H9 (cell line): ENCODE measurements at regions not wholly inside any gene's neighbourhood (a gene's known extent, or its start where the extent isn't known, plus 50 kb on each side); places are given as distances from the start of the nearest gene placed in this dataset.

Source experiments
- DNase-seq: peaks from one replicate; pipeline ENCODE4 v3.0.0-alpha.2; 2017
- H2AFZ ChIP-seq: one replicate; pipeline ENCODE4 v1.6.1; 2013; ENCODE audit warnings: mild to moderate bottlenecking, low read length, control low read depth, moderate library complexity
- H2AK5ac ChIP-seq: 2 replicates; pipeline ENCODE4 v1.6.1; 2013; ENCODE audit warnings: low read length, control low read depth, mixed read lengths; ENCODE audit not compliant: insufficient read length
- H2BK120ac ChIP-seq: one replicate; pipeline ENCODE4 v1.6.1; 2013; ENCODE audit warnings: low read depth, mild to moderate bottlenecking, low read length, control low read depth, inconsistent platforms; ENCODE audit not compliant: poor library complexity, severe bottlenecking
- H2BK12ac ChIP-seq: 2 replicates; pipeline ENCODE4 v1.6.1; 2013; ENCODE audit warnings: low read length, control low read depth, mixed read lengths, low read depth; ENCODE audit not compliant: insufficient read length
- H2BK15ac ChIP-seq: 2 replicates; pipeline ENCODE4 v1.6.1; 2013; ENCODE audit warnings: low read depth, low read length, control low read depth
- H2BK20ac ChIP-seq: one replicate; pipeline ENCODE4 v1.6.1; 2013; ENCODE audit warnings: low read depth, mild to moderate bottlenecking, low read length, control low read depth, inconsistent platforms; ENCODE audit not compliant: poor library complexity, severe bottlenecking
- H2BK5ac ChIP-seq: 2 replicates; pipeline ENCODE4 v1.6.1; 2013; ENCODE audit warnings: low read length, control low read depth, mixed read lengths; ENCODE audit not compliant: insufficient read length
- H3K14ac ChIP-seq: 2 replicates; pipeline ENCODE4 v1.6.1; 2013; ENCODE audit warnings: low read length, control low read depth; ENCODE audit not compliant: insufficient read depth
- H3K18ac ChIP-seq: 2 replicates; pipeline ENCODE4 v1.6.1; 2013; ENCODE audit warnings: low read depth, mild to moderate bottlenecking, mixed read lengths, low read length, control low read depth; ENCODE audit not compliant: insufficient read length
- H3K23ac ChIP-seq: 2 replicates; pipeline ENCODE4 v1.6.1; 2013; ENCODE audit warnings: low read length, control low read depth, mixed read lengths, low read depth; ENCODE audit not compliant: insufficient read length
- H3K23me2 ChIP-seq: 2 replicates; pipeline ENCODE4 v1.6.1; 2013; ENCODE audit warnings: low read depth, mild to moderate bottlenecking, mixed read lengths, low read length, control low read depth; ENCODE audit not compliant: insufficient read length, poor library complexity, severe bottlenecking
- H3K27ac ChIP-seq: 2 replicates; pipeline ENCODE4 v1.5.1; 2013; ENCODE audit warnings: low read length, control low read depth, mixed read lengths, low read depth; ENCODE audit not compliant: insufficient read length
- H3K27me3 ChIP-seq: 2 replicates; pipeline ENCODE4 v1.6.1; 2013; ENCODE audit warnings: low read length, control low read depth, inconsistent platforms; ENCODE audit not compliant: insufficient read depth
- H3K4ac ChIP-seq: 2 replicates; pipeline ENCODE4 v1.6.1; 2013; ENCODE audit warnings: low read depth, mild to moderate bottlenecking, control low read depth, inconsistent platforms, low read length, moderate library complexity
- H3K4me1 ChIP-seq: 2 replicates; pipeline ENCODE4 v1.6.1; 2013; ENCODE audit warnings: low read length, control low read depth, inconsistent platforms; ENCODE audit not compliant: insufficient read depth
- H3K4me2 ChIP-seq: 2 replicates; pipeline ENCODE4 v1.6.1; 2013; ENCODE audit warnings: low read length, control low read depth, mixed read lengths; ENCODE audit not compliant: insufficient read length, insufficient read depth
- H3K56ac ChIP-seq: 2 replicates; pipeline ENCODE4 v1.6.1; 2013; ENCODE audit warnings: low read depth, mild to moderate bottlenecking, mixed read lengths, low read length, control low read depth; ENCODE audit not compliant: insufficient read length
- H3K79me1 ChIP-seq: 2 replicates; pipeline ENCODE4 v1.6.1; 2013; ENCODE audit warnings: low read depth, mild to moderate bottlenecking, moderate library complexity, low read length, control low read depth, inconsistent platforms; ENCODE audit not compliant: insufficient read depth, poor library complexity, severe bottlenecking
- H3K79me2 ChIP-seq: 2 replicates; pipeline ENCODE4 v1.6.1; 2013; ENCODE audit warnings: low read length, control low read depth, inconsistent platforms; ENCODE audit not compliant: insufficient read depth
- H3K9ac ChIP-seq: 2 replicates; pipeline ENCODE4 v1.6.1; 2013; ENCODE audit warnings: low read length, control low read depth, mixed read lengths; ENCODE audit not compliant: insufficient read length; ENCODE audit errors: extremely low read depth
- H3K9me3 ChIP-seq: one replicate; pipeline ENCODE4 v1.6.1; 2013; ENCODE audit warnings: low read depth, low read length, inconsistent platforms; ENCODE audit not compliant: control insufficient read depth
- H3T11ph ChIP-seq: one replicate; pipeline ENCODE4 v1.6.1; 2013; ENCODE audit warnings: mild to moderate bottlenecking, low read length, control low read depth, inconsistent platforms
- H4K20me1 ChIP-seq: one replicate; pipeline ENCODE4 v1.6.1; 2013; ENCODE audit not compliant: control insufficient read depth, insufficient read length, insufficient read depth
- H4K5ac ChIP-seq: 2 replicates; pipeline ENCODE4 v1.6.1; 2013; ENCODE audit warnings: low read depth, mild to moderate bottlenecking, mixed read lengths, low read length, control low read depth; ENCODE audit not compliant: insufficient read length
- H4K8ac ChIP-seq: replicated peaks from 2 replicates; pipeline ENCODE4 v1.6.1; 2013; ENCODE audit warnings: low read length, control low read depth, mixed read lengths, low read depth; ENCODE audit not compliant: insufficient read length
- H4K91ac ChIP-seq: 2 replicates; pipeline ENCODE4 v1.6.1; 2013; ENCODE audit warnings: low read depth, mild to moderate bottlenecking, moderate library complexity, mixed read lengths, low read length, control low read depth; ENCODE audit not compliant: insufficient read length
- H3K27ac Mint-ChIP-seq, 3 experiments: 2 replicates in 2 of 3; 3 replicates in 1 of 3; pipeline ENCODE4 v1.8.0; 2020 to 2021; ENCODE audit warnings: mixed read lengths in 3 of 3, mild to moderate bottlenecking in 1 of 3, moderate library complexity in 1 of 3
- H3K27me3 Mint-ChIP-seq: 2 replicates; pipeline ENCODE4 v1.8.0; 2021; ENCODE audit warnings: low read depth, mild to moderate bottlenecking, moderate library complexity, mixed read lengths
- H3K36me3 Mint-ChIP-seq, 3 experiments: 2 replicates in 2 of 3; 3 replicates in 1 of 3; pipeline ENCODE4 v1.8.0; 2020 to 2021; ENCODE audit warnings: low read depth in 3 of 3, mixed read lengths in 3 of 3; ENCODE audit not compliant: insufficient read depth in 1 of 3
- H3K4me1 Mint-ChIP-seq, 2 experiments: 2 replicates each; pipeline ENCODE4 v1.8.0; 2020; ENCODE audit warnings: mixed read lengths in 2 of 2
- H3K4me3 Mint-ChIP-seq, 2 experiments: 2 replicates in 1 of 2; 3 replicates in 1 of 2; pipeline ENCODE4 v1.8.0; 2020 to 2021; ENCODE audit warnings: mild to moderate bottlenecking in 2 of 2, mixed read lengths in 2 of 2, moderate library complexity in 1 of 2
- H3K9me3 Mint-ChIP-seq, 2 experiments: 2 replicates in 1 of 2; 3 replicates in 1 of 2; pipeline ENCODE4 v1.8.0; 2020; ENCODE audit warnings: mild to moderate bottlenecking in 2 of 2, mixed read lengths in 2 of 2, moderate library complexity in 1 of 2
- WGBS: extraction: QIAGEN DNeasy Blood & Tissue Kit; methylation state at CpG from one replicate; pipeline ENCODE4 v1.1.7; 2013; ENCODE audit warnings: missing lambda C conversion rate, low lambda C conversion rate, mixed read lengths; ENCODE audit not compliant: insufficient read length; ENCODE audit errors: extremely low coverage; 5-methylcytosine and 5-hydroxymethylcytosine counted together
- TF ChIP-seq, protein P1 (sequence below): fragments of 200-600 bp; sonication (generic); conservative IDR thresholded peaks from 3 replicates; pipeline ENCODE4 v1.8.0; 2021; ENCODE audit warnings: antibody characterized with exemption, mild to moderate bottlenecking

DNA sequence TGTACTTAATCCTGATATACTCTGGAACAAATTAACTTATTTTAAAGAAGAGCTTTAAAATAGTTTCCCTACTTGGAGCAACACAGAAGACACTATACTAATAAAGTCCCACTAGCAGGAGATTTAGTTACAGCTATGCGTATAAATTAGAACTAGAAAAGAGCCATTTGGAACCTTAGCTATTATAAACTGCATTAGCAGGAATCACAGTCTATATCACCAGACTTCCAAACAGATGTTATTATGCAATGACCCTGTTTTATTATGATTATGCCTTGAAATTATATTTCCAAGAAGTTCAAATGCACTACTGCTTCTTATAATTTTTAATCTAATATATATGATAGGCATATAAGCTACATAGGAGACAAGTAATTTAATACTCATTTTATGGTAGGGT, 95.5 kb upstream of the WDR44 start:
- Histone ChIP-seq H3K18ac (no peak overlapping the region), H3K79me2 (no peaks in the 10 kb centered on the region), H2BK12ac (no peak overlapping the region), H3K14ac (no peak overlapping the region), H2AK5ac (no peak overlapping the region), H3K4me2 (no peak overlapping the region), H4K20me1 (no peaks in the 10 kb centered on the region), H4K5ac (no peak overlapping the region), H4K8ac (no peak overlapping the region), H3K27ac (no peak overlapping the region), H3K27me3 (no peaks in the 10 kb centered on the region), H2BK5ac (no peak overlapping the region), H3K9me3 (no peaks in the 10 kb centered on the region), H3K4ac (no peak overlapping the region), H2BK120ac (no peak overlapping the region), H3K23me2 (no peaks in the 10 kb centered on the region), H2BK20ac (no peak overlapping the region), H3K56ac (no peak overlapping the region), H4K91ac (no peak overlapping the region), H3K79me1 (no peaks in the 10 kb centered on the region), H2AFZ (no peak overlapping the region), H3K23ac (no peak overlapping the region), H3K4me1 (no peaks in the 10 kb centered on the region), H3K9ac (no peak overlapping the region), H2BK15ac (no peak overlapping the region), H3T11ph (no peak overlapping the region)
- no peak overlapping the region for H3K27ac Mint-ChIP-seq
- peaks cover 9 to 37% of the 10 kb centered on the region in 2 experiments for H3K9me3 Mint-ChIP-seq
- H3K27me3 Mint-ChIP-seq: no peaks in the 10 kb centered on the region
- no peaks in the 10 kb centered on the region for H3K4me1 Mint-ChIP-seq
- no CpG with 5 or more reads among the region's 1 CpG for WGBS
- no peak for DNase-seq
- TF ChIP-seq, protein P1, sequence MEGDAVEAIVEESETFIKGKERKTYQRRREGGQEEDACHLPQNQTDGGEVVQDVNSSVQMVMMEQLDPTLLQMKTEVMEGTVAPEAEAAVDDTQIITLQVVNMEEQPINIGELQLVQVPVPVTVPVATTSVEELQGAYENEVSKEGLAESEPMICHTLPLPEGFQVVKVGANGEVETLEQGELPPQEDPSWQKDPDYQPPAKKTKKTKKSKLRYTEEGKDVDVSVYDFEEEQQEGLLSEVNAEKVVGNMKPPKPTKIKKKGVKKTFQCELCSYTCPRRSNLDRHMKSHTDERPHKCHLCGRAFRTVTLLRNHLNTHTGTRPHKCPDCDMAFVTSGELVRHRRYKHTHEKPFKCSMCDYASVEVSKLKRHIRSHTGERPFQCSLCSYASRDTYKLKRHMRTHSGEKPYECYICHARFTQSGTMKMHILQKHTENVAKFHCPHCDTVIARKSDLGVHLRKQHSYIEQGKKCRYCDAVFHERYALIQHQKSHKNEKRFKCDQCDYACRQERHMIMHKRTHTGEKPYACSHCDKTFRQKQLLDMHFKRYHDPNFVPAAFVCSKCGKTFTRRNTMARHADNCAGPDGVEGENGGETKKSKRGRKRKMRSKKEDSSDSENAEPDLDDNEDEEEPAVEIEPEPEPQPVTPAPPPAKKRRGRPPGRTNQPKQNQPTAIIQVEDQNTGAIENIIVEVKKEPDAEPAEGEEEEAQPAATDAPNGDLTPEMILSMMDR: no peak
- H3K36me3 Mint-ChIP-seq: no peaks in the 10 kb centered on the region; a peak in 1 of 7 replicates
- no peak overlapping the region for H3K4me3 Mint-ChIP-seq
